NCI-H2107 treated with DMSO at 0.1 percent for 48 hours (cell line): ENCODE measurements at regions not wholly inside any gene's neighbourhood (a gene's known extent, or its start where the extent isn't known, plus 50 kb on each side); places are given as distances from the start of the nearest gene placed in this dataset.
"Not testable (repeated sequence)": the region's sequence is repeated elsewhere in the genome, so short reads cannot be mapped to it uniquely, and the experiment has no call there.

ENCODE experiments used
- DNase-seq: peaks from one replicate; lab custom pipeline; 2025; ENCODE audit not compliant: unreplicated experiment; lab: John Stamatoyannopoulos, UW

- DNase-seq, result no peak
Measured at GRCh38 chr14:26655128-26655527, 57.3 kb upstream of the NOVA1 start.

- no peak for DNase-seq
Measured at GRCh38 chr14:26663506-26663905, 65.7 kb upstream of the NOVA1 start.

- DNase-seq, result not testable (repeated sequence)
Measured at GRCh38 chr14:26678732-26679420, 81.0 kb upstream of the NOVA1 start.

- DNase-seq, result no peak
Measured at GRCh38 chr14:26685401-26685800, 87.6 kb upstream of the NOVA1 start.

GRCh38 chr14:26687301-26687837, 89.5 kb upstream of the NOVA1 start:
- DNase-seq, result no peak

- no peak for DNase-seq
Measured at GRCh38 chr14:26694521-26694920, 96.7 kb upstream of the NOVA1 start.

GRCh38 chr14:26702721-26703230, 104.9 kb upstream of the NOVA1 start:
- DNase-seq, result no peak

- no peak for DNase-seq
Measured at GRCh38 chr14:26703686-26704366, 106.0 kb upstream of the NOVA1 start.

GRCh38 chr14:26707234-26707633, 109.4 kb upstream of the NOVA1 start:
- DNase-seq, result no peak

GRCh38 chr14:26709019-26709418, 111.2 kb upstream of the NOVA1 start:
- no peak for DNase-seq

- DNase-seq, result no peak
Measured at GRCh38 chr14:26719514-26719913, 121.7 kb upstream of the NOVA1 start.

- no peak for DNase-seq
Measured at GRCh38 chr14:26722258-26722657, 124.4 kb upstream of the NOVA1 start.

GRCh38 chr14:26729851-26730250, 132.0 kb upstream of the NOVA1 start:
- DNase-seq, result no peak

- peak; percentile 33 for DNase-seq
Measured at GRCh38 chr14:26730929-26731618, 133.2 kb upstream of the NOVA1 start.

GRCh38 chr14:26735811-26736210, 138.0 kb upstream of the NOVA1 start:
- DNase-seq, result no peak

GRCh38 chr14:26738571-26738970, 140.7 kb upstream of the NOVA1 start:
- DNase-seq, result no peak

GRCh38 chr14:26741711-26742212, 143.9 kb upstream of the NOVA1 start:
- DNase-seq, result no peak

GRCh38 chr14:26743284-26743683, 145.5 kb upstream of the NOVA1 start:
- no peak for DNase-seq

- no peak for DNase-seq
Measured at GRCh38 chr14:26744903-26745302, 147.1 kb upstream of the NOVA1 start.

GRCh38 chr14:26761532-26761931, 163.7 kb upstream of the NOVA1 start:
- no peak for DNase-seq

- DNase-seq, result no peak
Measured at GRCh38 chr14:26765301-26765700, 167.5 kb upstream of the NOVA1 start.
